ENCODE measurements at regions not wholly inside any gene's neighbourhood (a gene's known extent, or its start where the extent isn't known, plus 50 kb on each side); places are given as distances from the start of the nearest gene placed in this dataset.

DNA sequence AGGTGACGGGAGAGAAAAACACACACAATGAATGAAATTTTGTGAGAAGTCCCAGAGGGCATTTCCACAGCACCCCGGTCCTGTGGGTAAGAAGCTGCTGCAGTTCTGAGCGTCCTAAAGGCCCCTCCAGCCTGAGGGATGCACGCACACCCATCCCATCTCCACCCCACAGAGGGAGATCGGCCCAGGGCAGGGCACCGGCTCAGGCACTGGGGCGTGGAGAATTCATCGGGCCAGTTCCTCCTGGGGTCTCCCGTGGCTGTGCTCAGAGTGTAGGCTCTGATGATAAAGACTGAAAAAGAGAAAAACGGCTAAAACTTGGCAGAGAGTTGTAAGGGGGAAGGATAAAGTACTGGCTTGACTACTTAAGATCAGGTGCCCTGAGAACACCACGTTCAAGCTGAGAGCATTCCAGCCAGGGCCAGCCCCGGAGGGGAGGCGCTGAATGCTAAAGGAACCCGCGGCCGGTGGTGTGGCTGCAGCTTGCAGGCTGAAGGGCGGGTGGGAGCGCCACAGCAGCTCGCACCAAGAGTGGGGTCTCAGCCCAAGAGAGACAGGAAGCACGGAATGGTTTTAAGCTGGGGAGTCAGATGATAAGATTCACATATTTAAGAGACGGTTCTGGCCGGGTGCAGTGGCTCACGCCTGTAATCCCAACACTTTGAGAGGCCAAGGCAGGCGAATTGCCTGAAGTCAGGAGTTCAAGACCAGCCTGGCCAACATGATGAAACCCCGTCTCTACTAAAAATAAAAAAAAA lies 121.9 kb upstream of the SPACA7 start:
- Histone ChIP-seq H3K27ac (no peak overlapping the region), H3K4me3 (no peak overlapping the region)
- intact Hi-C loops (cut with DNase I; ENCODE audit: low total_unique reads), result no loop called here

GRCh38 chr13:112254900-112255299 lies 121.3 kb upstream of the SPACA7 start:
- DNase-seq, result no peak
- H3K36me3 ChIP-seq, result no peaks in the 10 kb centered on the region

More for the DNA sequence above, 121.9 kb upstream of the SPACA7 start:
- no peak for DNase-seq
- peaks cover 0 to 6% of the 10 kb centered on the region in 2 donors for H3K27me3 ChIP-seq
- no peaks in the 10 kb centered on the region for H3K4me1 ChIP-seq
- H3K36me3 ChIP-seq, result no peaks in the 10 kb centered on the region
- H3K9me3 ChIP-seq, result no peaks in the 10 kb centered on the region
- no peak for TF ChIP-seq CTCF (IDR thresholded peaks at IDR 0.05)

GRCh38 chr13:112255550-112256120 lies 120.5 kb upstream of the SPACA7 start:
- peaks cover 0 to 8% of the 10 kb centered on the region in 2 donors for H3K27me3 ChIP-seq
- no peaks in the 10 kb centered on the region for H3K36me3 ChIP-seq
- no peak overlapping the region for H3K27ac ChIP-seq
- intact Hi-C loops (cut with DNase I; ENCODE audit: low total_unique reads), result no loop called here
- H3K4me1 ChIP-seq, result no peaks in the 10 kb centered on the region
- H3K9me3 ChIP-seq, result no peaks in the 10 kb centered on the region
- H3K4me3 ChIP-seq, result no peak overlapping the region
- no peak for TF ChIP-seq CTCF (IDR thresholded peaks at IDR 0.05)
- no peak for DNase-seq

More at GRCh38 chr13:112254900-112255299, 121.3 kb upstream of the SPACA7 start:
- no peak for TF ChIP-seq CTCF (IDR thresholded peaks at IDR 0.05)
- Histone ChIP-seq H3K4me3 (no peak overlapping the region), H3K4me1 (no peaks in the 10 kb centered on the region), H3K9me3 (no peaks in the 10 kb centered on the region), H3K27ac (no peak overlapping the region), H3K27me3 (peaks cover 0 to 6% of the 10 kb centered on the region in 2 donors)
- intact Hi-C loops (cut with DNase I; ENCODE audit: low total_unique reads), result no loop called here

DNA sequence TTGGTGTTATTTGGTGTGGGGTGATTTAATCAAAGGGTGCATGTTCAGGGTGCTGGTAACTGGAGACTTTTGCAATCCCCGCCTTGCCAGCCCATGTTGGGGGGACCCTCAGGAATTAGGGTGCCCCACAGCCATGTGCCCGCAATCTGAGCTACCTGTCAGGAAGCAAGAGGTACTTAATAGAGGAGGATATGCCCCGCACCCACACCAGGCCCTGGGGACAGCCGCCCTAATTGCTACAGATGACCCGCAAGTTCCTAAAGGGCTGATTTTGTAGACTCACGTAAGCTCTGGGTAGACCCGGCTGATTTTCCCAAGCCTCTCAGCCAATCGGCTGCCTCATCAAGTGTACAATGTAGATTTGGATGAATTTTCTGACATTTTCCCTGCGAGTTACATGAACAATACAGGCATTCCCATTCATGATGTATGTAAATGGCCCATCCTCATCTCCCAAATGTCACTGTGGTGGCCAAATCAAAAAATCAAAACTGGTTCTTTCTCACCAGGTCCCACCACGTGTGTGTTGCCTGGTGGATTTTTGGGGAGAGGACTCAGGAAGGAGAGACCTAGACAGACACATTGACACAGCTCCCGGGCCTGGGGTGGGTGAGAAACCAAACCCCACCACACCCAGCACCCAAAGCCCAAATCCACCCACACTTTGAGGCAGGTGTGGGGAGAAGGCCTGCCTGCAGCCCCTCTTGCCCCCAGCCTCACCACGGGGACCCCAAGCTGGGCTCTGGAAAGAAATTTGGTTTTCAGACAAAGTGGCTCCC lies 119.2 kb upstream of the SPACA7 start:
- no peak for DNase-seq
- no peaks in the 10 kb centered on the region for H3K36me3 ChIP-seq
- H3K27me3 ChIP-seq, result peaks cover 0 to 7% of the 10 kb centered on the region in 2 donors
- H3K4me1 ChIP-seq, result no peaks in the 10 kb centered on the region
- intact Hi-C loops (cut with DNase I; ENCODE audit: low total_unique reads), result no loop called here
- H3K4me3 ChIP-seq, result no peak overlapping the region
- H3K9me3 ChIP-seq, result no peaks in the 10 kb centered on the region
- no peak overlapping the region for H3K27ac ChIP-seq
- no peak for TF ChIP-seq CTCF (IDR thresholded peaks at IDR 0.05)

DNA sequence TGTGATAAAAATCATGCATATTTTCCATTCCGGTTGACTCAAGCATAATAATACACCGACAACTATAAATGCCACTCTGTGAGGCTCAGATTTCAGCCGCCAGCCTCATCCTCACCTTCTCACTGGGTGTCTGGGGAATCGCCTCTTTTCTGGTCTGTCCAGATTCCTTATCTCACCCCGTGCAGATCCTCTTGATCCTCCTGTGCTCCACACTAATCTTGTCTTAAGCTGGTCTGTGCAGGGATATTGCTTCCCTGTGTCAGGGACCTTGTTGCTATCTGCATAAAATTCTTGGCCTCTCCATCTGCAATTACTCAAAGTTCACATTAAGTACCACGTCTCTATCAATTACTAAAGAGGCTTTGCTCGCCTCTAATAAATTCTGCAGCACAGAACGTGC lies 116.6 kb upstream of the SPACA7 start:
- no peak for DNase-seq
- no peaks in the 10 kb centered on the region for H3K9me3 ChIP-seq
- intact Hi-C loops (cut with DNase I; ENCODE audit: low total_unique reads), result no loop called here
- H3K36me3 ChIP-seq, result no peaks in the 10 kb centered on the region
- peaks cover 0 to 7% of the 10 kb centered on the region in 2 donors for H3K27me3 ChIP-seq
- H3K27ac ChIP-seq, result no peak overlapping the region
- H3K4me1 ChIP-seq, result no peaks in the 10 kb centered on the region
- no peak overlapping the region for H3K4me3 ChIP-seq
- TF ChIP-seq CTCF (IDR thresholded peaks at IDR 0.05), result no peak

Data from tibial artery (tissue), 4 donors.